KMS-11 (cell line): ENCODE measurements at regions not wholly inside any gene's neighbourhood (a gene's known extent, or its start where the extent isn't known, plus 50 kb on each side); places are given as distances from the start of the nearest gene placed in this dataset.

Experiments
- H2AFZ ChIP-seq: fragments of 200-600 bp; sonication (generic); 2 replicates; pipeline ENCODE4 v1.6.1; 2016; ENCODE audit warnings: antibody characterized with exemption, mixed run types, low read depth
- H3K27ac ChIP-seq: fragments of 200-600 bp; sonication (generic); 2 replicates; pipeline ENCODE4 v1.6.1; 2016; ENCODE audit warnings: mild to moderate bottlenecking, mixed run types
- H3K27me3 ChIP-seq: fragments of 200-600 bp; sonication (generic); 2 replicates; pipeline ENCODE4 v1.6.1; 2017; ENCODE audit warnings: mild to moderate bottlenecking, low read depth, mixed run types, moderate library complexity; ENCODE audit not compliant: insufficient read depth
- H3K36me3 ChIP-seq: fragments of 200-600 bp; sonication (generic); 2 replicates; pipeline ENCODE4 v1.6.1; 2017; ENCODE audit warnings: mild to moderate bottlenecking, mixed run types; ENCODE audit not compliant: insufficient read depth
- H3K4me1 ChIP-seq: fragments of 200-600 bp; sonication (generic); 2 replicates; pipeline ENCODE4 v1.6.1; 2016; ENCODE audit warnings: mild to moderate bottlenecking, low read depth, mixed run types; ENCODE audit not compliant: poor library complexity, severe bottlenecking
- H3K4me2 ChIP-seq: fragments of 200-600 bp; sonication (generic); 2 replicates; pipeline ENCODE4 v1.7.0; 2016; ENCODE audit warnings: mild to moderate bottlenecking, mixed run types
- H3K4me3 ChIP-seq: fragments of 200-600 bp; sonication (generic); IDR thresholded peaks from 2 replicates; pipeline ENCODE4 v1.6.1; 2017; ENCODE audit warnings: low read depth, low read length, mixed read lengths; ENCODE audit not compliant: insufficient read depth
- H3K79me2 ChIP-seq: fragments of 200-600 bp; sonication (generic); 2 replicates; pipeline ENCODE4 v1.6.1; 2016; ENCODE audit warnings: low read depth, mixed run types; ENCODE audit not compliant: insufficient read depth
- H3K9ac ChIP-seq: fragments of 200-600 bp; sonication (generic); 2 replicates; pipeline ENCODE4 v1.6.1; 2016; ENCODE audit warnings: mild to moderate bottlenecking, mixed run types
- H4K20me1 ChIP-seq: fragments of 200-600 bp; sonication (generic); 2 replicates; pipeline ENCODE4 v1.6.1; 2016; ENCODE audit warnings: mild to moderate bottlenecking, mixed run types; ENCODE audit not compliant: insufficient read depth
- CTCF ChIP-seq: fragments of 200-600 bp; sonication (generic); conservative IDR thresholded peaks from 2 replicates; pipeline ENCODE4 v1.6.1; 2017; ENCODE audit warnings: low read depth, mild to moderate bottlenecking, antibody characterized with exemption, low read length, moderate library complexity, mixed read lengths

GRCh38 chr21:27122686-27123085 is 155.8 kb upstream of the ADAMTS5 start:
- H3K27ac ChIP-seq, result no peak overlapping the region

GRCh38 chr21:27114111-27114510 is 147.2 kb upstream of the ADAMTS5 start:
- no peaks in the 10 kb centered on the region for H3K4me1 ChIP-seq
- no peak overlapping the region for H2AFZ ChIP-seq
- H3K27ac ChIP-seq, result no peak overlapping the region
- H4K20me1 ChIP-seq, result no peaks in the 10 kb centered on the region
- no peaks in the 10 kb centered on the region for H3K27me3 ChIP-seq
- H3K4me2 ChIP-seq, result no peak overlapping the region
- no peak overlapping the region for H3K9ac ChIP-seq
- no peaks in the 10 kb centered on the region for H3K36me3 ChIP-seq
- no peak for TF ChIP-seq CTCF
- no peaks in the 10 kb centered on the region for H3K79me2 ChIP-seq
- no peak overlapping the region for H3K4me3 ChIP-seq

More at GRCh38 chr21:27122686-27123085, 155.8 kb upstream of the ADAMTS5 start:
- no peak overlapping the region for H3K4me2 ChIP-seq
- H2AFZ ChIP-seq, result no peak overlapping the region
- no peaks in the 10 kb centered on the region for H4K20me1 ChIP-seq
- no peaks in the 10 kb centered on the region for H3K4me1 ChIP-seq
- H3K79me2 ChIP-seq, result no peaks in the 10 kb centered on the region
- TF ChIP-seq CTCF, result no peak
- no peak overlapping the region for H3K9ac ChIP-seq
- H3K4me3 ChIP-seq, result no peak overlapping the region
- no peaks in the 10 kb centered on the region for H3K27me3 ChIP-seq
- H3K36me3 ChIP-seq, result no peaks in the 10 kb centered on the region

- H2AFZ ChIP-seq, result no peak overlapping the region
- no peak overlapping the region for H3K9ac ChIP-seq
- H3K4me2 ChIP-seq, result no peak overlapping the region
- H3K27ac ChIP-seq, result no peak overlapping the region
- H3K27me3 ChIP-seq, result no peaks in the 10 kb centered on the region
- no peaks in the 10 kb centered on the region for H4K20me1 ChIP-seq
- H3K36me3 ChIP-seq, result no peaks in the 10 kb centered on the region
- no peak for TF ChIP-seq CTCF
- no peak overlapping the region for H3K4me3 ChIP-seq
- no peaks in the 10 kb centered on the region for H3K79me2 ChIP-seq
- H3K4me1 ChIP-seq, result no peaks in the 10 kb centered on the region
Measured at GRCh38 chr21:27112186-27112585, 145.3 kb upstream of the ADAMTS5 start.

GRCh38 chr21:27110956-27111355 is 144.1 kb upstream of the ADAMTS5 start:
- Histone ChIP-seq H3K9ac (no peak overlapping the region), H4K20me1 (no peaks in the 10 kb centered on the region), H2AFZ (no peak overlapping the region), H3K36me3 (no peaks in the 10 kb centered on the region), H3K4me3 (no peak overlapping the region), H3K27me3 (no peaks in the 10 kb centered on the region), H3K4me1 (no peaks in the 10 kb centered on the region), H3K4me2 (no peak overlapping the region), H3K27ac (no peak overlapping the region), H3K79me2 (no peaks in the 10 kb centered on the region)
- no peak for TF ChIP-seq CTCF
